Memory B cell (primary cell): ENCODE measurements at regions not wholly inside any gene's neighbourhood (a gene's known extent, or its start where the extent isn't known, plus 50 kb on each side); places are given as distances from the start of the nearest gene placed in this dataset.
"Not testable (repeated sequence)": the region's sequence is repeated elsewhere in the genome, so short reads cannot be mapped to it uniquely, and the experiment has no call there.

Source experiments
- ATAC-seq: fragments of 150-1000 bp; cut with Tn5 transposase; 2 replicates; pipeline ENCODE4 v1.10.0; 2021; ENCODE audit warnings: low read depth, mild to moderate bottlenecking, moderate library complexity
- DNase-seq, 2 donors: peaks; one replicate each; pipeline ENCODE4 v3.0.0; 2022; ENCODE audit warnings: low spot score in 2 of 2
- H3K27ac Mint-ChIP-seq: one replicate; pipeline ENCODE4 v1.8.0; 2022; ENCODE audit warnings: mild to moderate bottlenecking, moderate library complexity, mixed read lengths
- H3K27me3 Mint-ChIP-seq: one replicate; pipeline ENCODE4 v1.8.0; 2022; ENCODE audit warnings: mixed read lengths
- H3K36me3 Mint-ChIP-seq: one replicate; pipeline ENCODE4 v1.8.0; 2022; ENCODE audit warnings: mild to moderate bottlenecking, mixed read lengths
- H3K4me1 Mint-ChIP-seq: one replicate; pipeline ENCODE4 v1.8.0; 2022; ENCODE audit warnings: mixed read lengths
- H3K4me3 Mint-ChIP-seq: one replicate; pipeline ENCODE4 v1.8.0; 2022; ENCODE audit warnings: mild to moderate bottlenecking, moderate library complexity, mixed read lengths
- H3K9me3 Mint-ChIP-seq: one replicate; pipeline ENCODE4 v1.8.0; 2022; ENCODE audit warnings: mixed read lengths

- H3K4me3 Mint-ChIP-seq = no peak overlapping the region
- H3K9me3 Mint-ChIP-seq = peaks cover 6% of the 10 kb centered on the region
- H3K4me1 Mint-ChIP-seq = no peaks in the 10 kb centered on the region
- H3K36me3 Mint-ChIP-seq = peaks cover 12% of the 10 kb centered on the region
- DNase-seq (no peak), ATAC-seq (no peak)
- H3K27ac Mint-ChIP-seq = no peak overlapping the region
- H3K27me3 Mint-ChIP-seq = no peaks in the 10 kb centered on the region
These were observed 149.1 kb downstream of the LYPLAL1 start for GRCh38 chr1:219322766-219323165.

GRCh38 chr1:219320563-219320962 lies 146.9 kb downstream of the LYPLAL1 start:
- H3K27me3 Mint-ChIP-seq, H3K36me3 Mint-ChIP-seq, ATAC-seq, H3K4me3 Mint-ChIP-seq, DNase-seq, H3K4me1 Mint-ChIP-seq, H3K27ac Mint-ChIP-seq, H3K9me3 Mint-ChIP-seq: not testable (repeated sequence)

GRCh38 chr1:219318826-219319225 lies 145.1 kb downstream of the LYPLAL1 start:
- Mint-ChIP-seq H3K9me3 (peaks cover 3% of the 10 kb centered on the region), H3K36me3 (peaks cover 6% of the 10 kb centered on the region), H3K27ac (no peak overlapping the region), H3K4me3 (no peak overlapping the region), H3K4me1 (no peaks in the 10 kb centered on the region), H3K27me3 (no peaks in the 10 kb centered on the region)
- ATAC-seq (no peak), DNase-seq (no peak)

- Mint-ChIP-seq H3K9me3 (peaks cover 3% of the 10 kb centered on the region), H3K27me3 (no peaks in the 10 kb centered on the region), H3K27ac (no peak overlapping the region), H3K4me1 (no peaks in the 10 kb centered on the region), H3K36me3 (peaks cover 6% of the 10 kb centered on the region), H3K4me3 (no peak overlapping the region)
- DNase-seq (no peak), ATAC-seq (no peak)
These were observed 144.2 kb downstream of the LYPLAL1 start for GRCh38 chr1:219317762-219318353.

- no peak overlapping the region for H3K27ac Mint-ChIP-seq
- no peaks in the 10 kb centered on the region for H3K27me3 Mint-ChIP-seq
- H3K4me3 Mint-ChIP-seq = no peak overlapping the region
- DNase-seq (no peak), ATAC-seq (no peak)
- H3K36me3 Mint-ChIP-seq = peaks cover 8% of the 10 kb centered on the region
- H3K4me1 Mint-ChIP-seq = no peaks in the 10 kb centered on the region
- peaks cover 3% of the 10 kb centered on the region for H3K9me3 Mint-ChIP-seq
These were observed 142.4 kb downstream of the LYPLAL1 start for GRCh38 chr1:219316066-219316465.

- ATAC-seq = no peak
- Mint-ChIP-seq H3K36me3 (peaks cover 6% of the 10 kb centered on the region), H3K4me1 (no peaks in the 10 kb centered on the region), H3K27ac (no peak overlapping the region), H3K4me3 (no peak overlapping the region), H3K9me3 (peaks cover 3% of the 10 kb centered on the region), H3K27me3 (no peaks in the 10 kb centered on the region)
- DNase-seq = no peak
These were observed 140.3 kb downstream of the LYPLAL1 start for GRCh38 chr1:219313961-219314360.

GRCh38 chr1:219312967-219313366 lies 139.3 kb downstream of the LYPLAL1 start:
- H3K4me1 Mint-ChIP-seq = no peaks in the 10 kb centered on the region
- ATAC-seq = no peak
- no peak for DNase-seq
- no peaks in the 10 kb centered on the region for H3K27me3 Mint-ChIP-seq
- no peak overlapping the region for H3K4me3 Mint-ChIP-seq
- peaks cover 3% of the 10 kb centered on the region for H3K9me3 Mint-ChIP-seq
- H3K27ac Mint-ChIP-seq = no peak overlapping the region
- peaks cover 8% of the 10 kb centered on the region for H3K36me3 Mint-ChIP-seq

GRCh38 chr1:219310181-219310728 lies 136.6 kb downstream of the LYPLAL1 start:
- ATAC-seq (no peak), DNase-seq (no peak)
- no peak overlapping the region for H3K4me3 Mint-ChIP-seq
- H3K36me3 Mint-ChIP-seq = peaks cover 11% of the 10 kb centered on the region
- H3K27me3 Mint-ChIP-seq = no peaks in the 10 kb centered on the region
- H3K4me1 Mint-ChIP-seq = no peaks in the 10 kb centered on the region
- H3K27ac Mint-ChIP-seq = no peak overlapping the region
- H3K9me3 Mint-ChIP-seq = peaks cover 5% of the 10 kb centered on the region

- DNase-seq = no peak
These were observed 134.7 kb downstream of the LYPLAL1 start for GRCh38 chr1:219308367-219308766.

GRCh38 chr1:219304227-219305226 lies 130.8 kb downstream of the LYPLAL1 start:
- H3K36me3 Mint-ChIP-seq = peaks cover 8% of the 10 kb centered on the region
- H3K27ac Mint-ChIP-seq = no peak overlapping the region
- H3K27me3 Mint-ChIP-seq = no peaks in the 10 kb centered on the region
- peaks cover 6% of the 10 kb centered on the region for H3K9me3 Mint-ChIP-seq
- no peaks in the 10 kb centered on the region for H3K4me1 Mint-ChIP-seq
- no peak for DNase-seq
- H3K4me3 Mint-ChIP-seq = no peak overlapping the region
- ATAC-seq = no peak

More at GRCh38 chr1:219308367-219308766, 134.7 kb downstream of the LYPLAL1 start:
- Mint-ChIP-seq H3K4me3 (no peak overlapping the region), H3K4me1 (no peaks in the 10 kb centered on the region), H3K9me3 (peaks cover 6% of the 10 kb centered on the region), H3K36me3 (peaks cover 12% of the 10 kb centered on the region), H3K27ac (no peak overlapping the region), H3K27me3 (no peaks in the 10 kb centered on the region)
- ATAC-seq = no peak

- Mint-ChIP-seq H3K27ac (no peak overlapping the region), H3K27me3 (no peaks in the 10 kb centered on the region), H3K4me3 (no peak overlapping the region), H3K36me3 (peaks cover 3% of the 10 kb centered on the region), H3K4me1 (no peaks in the 10 kb centered on the region), H3K9me3 (peaks cover 3% of the 10 kb centered on the region)
- ATAC-seq (no peak), DNase-seq (no peak)
These were observed 129.0 kb downstream of the LYPLAL1 start for GRCh38 chr1:219302697-219303096.

GRCh38 chr1:219299420-219299819 lies 125.7 kb downstream of the LYPLAL1 start:
- no peak for ATAC-seq
- H3K4me1 Mint-ChIP-seq = no peaks in the 10 kb centered on the region
- H3K27ac Mint-ChIP-seq = no peak overlapping the region
- DNase-seq = no peak
- H3K9me3 Mint-ChIP-seq = peaks cover 1% of the 10 kb centered on the region
- H3K4me3 Mint-ChIP-seq = no peak overlapping the region
- peaks cover 14% of the 10 kb centered on the region for H3K36me3 Mint-ChIP-seq
- no peaks in the 10 kb centered on the region for H3K27me3 Mint-ChIP-seq

GRCh38 chr1:219298571-219299148 lies 125.0 kb downstream of the LYPLAL1 start:
- no peak for DNase-seq
- no peak overlapping the region for H3K27ac Mint-ChIP-seq
- no peaks in the 10 kb centered on the region for H3K9me3 Mint-ChIP-seq
- no peak overlapping the region for H3K4me3 Mint-ChIP-seq
- no peak for ATAC-seq
- H3K4me1 Mint-ChIP-seq = no peaks in the 10 kb centered on the region
- no peaks in the 10 kb centered on the region for H3K27me3 Mint-ChIP-seq
- H3K36me3 Mint-ChIP-seq = peaks cover 15% of the 10 kb centered on the region
